ENCODE measurements at regions not wholly inside any gene's neighbourhood (a gene's known extent, or its start where the extent isn't known, plus 50 kb on each side); places are given as distances from the start of the nearest gene placed in this dataset.

- Histone ChIP-seq H3K9me3 (no peaks in the 10 kb centered on the region), H3K27ac (no peak overlapping the region), H3K4me1 (no peaks in the 10 kb centered on the region), H3K36me3 (no peaks in the 10 kb centered on the region), H3K27me3 (no peaks in the 10 kb centered on the region), H3K4me3 (no peak overlapping the region)
- 23% methylated on average over 2 of the region's 5 CpGs for WGBS (ENCODE audit: insufficient coverage, low coverage, low lambda C conversion rate, missing lambda C conversion rate)
- no peak for TF ChIP-seq POLR2A (IDR thresholded peaks at IDR 0.05)
- no peak for TF ChIP-seq CTCF (IDR thresholded peaks at IDR 0.05)
- intact Hi-C loops (cut with DNase I) = no loop called here
- ATAC-seq = no peak
- DNase-seq = no peak
These were observed 233.8 kb upstream of the SKOR2 start for GRCh38 chr18:47485221-47485797.

GRCh38 chr18:47484068-47484467 lies 232.6 kb upstream of the SKOR2 start:
- ATAC-seq = no peak
- intact Hi-C loops (cut with DNase I) = no loop called here
- TF ChIP-seq POLR2A (IDR thresholded peaks at IDR 0.05) = no peak
- TF ChIP-seq CTCF (IDR thresholded peaks at IDR 0.05) = no peak
- H3K9me3 ChIP-seq = no peaks in the 10 kb centered on the region
- no peak overlapping the region for H3K4me3 ChIP-seq
- H3K27me3 ChIP-seq = no peaks in the 10 kb centered on the region
- H3K4me1 ChIP-seq = no peaks in the 10 kb centered on the region
- WGBS (ENCODE audit: insufficient coverage, low coverage, low lambda C conversion rate, missing lambda C conversion rate) = 41% methylated on average over 2 of the region's 2 CpGs
- no peak for DNase-seq
- no peak overlapping the region for H3K27ac ChIP-seq
- H3K36me3 ChIP-seq = no peaks in the 10 kb centered on the region

- H3K27me3 ChIP-seq = no peaks in the 10 kb centered on the region
- ATAC-seq = no peak
- no peak overlapping the region for H3K27ac ChIP-seq
- TF ChIP-seq CTCF (IDR thresholded peaks at IDR 0.05) (no peak), POLR2A (IDR thresholded peaks at IDR 0.05) (no peak)
- intact Hi-C loops (cut with DNase I) = no loop called here
- no peak for DNase-seq
- H3K4me3 ChIP-seq = no peak overlapping the region
- H3K4me1 ChIP-seq = no peaks in the 10 kb centered on the region
- H3K36me3 ChIP-seq = no peaks in the 10 kb centered on the region
- WGBS (ENCODE audit: insufficient coverage, low coverage, low lambda C conversion rate, missing lambda C conversion rate) = 51% methylated on average over 3 of the region's 4 CpGs
- no peaks in the 10 kb centered on the region for H3K9me3 ChIP-seq
These were observed 228.7 kb upstream of the SKOR2 start for GRCh38 chr18:47480166-47480565.

- H3K36me3 ChIP-seq = no peaks in the 10 kb centered on the region
- no peak overlapping the region for H3K4me3 ChIP-seq
- intact Hi-C loops (cut with DNase I) = no loop called here
- H3K4me1 ChIP-seq = no peaks in the 10 kb centered on the region
- no peak overlapping the region for H3K27ac ChIP-seq
- DNase-seq (no peak), ATAC-seq (no peak)
- no peaks in the 10 kb centered on the region for H3K27me3 ChIP-seq
- H3K9me3 ChIP-seq = no peaks in the 10 kb centered on the region
- TF ChIP-seq CTCF (IDR thresholded peaks at IDR 0.05) (no peak), POLR2A (IDR thresholded peaks at IDR 0.05) (no peak)
- WGBS (ENCODE audit: insufficient coverage, low coverage, low lambda C conversion rate, missing lambda C conversion rate) = 56% methylated on average over 2 of the region's 2 CpGs
These were observed 220.3 kb upstream of the SKOR2 start for GRCh38 chr18:47471784-47472183.

GRCh38 chr18:47470941-47471340 lies 219.5 kb upstream of the SKOR2 start:
- DNase-seq = no peak
- no peaks in the 10 kb centered on the region for H3K4me1 ChIP-seq
- WGBS (ENCODE audit: insufficient coverage, low coverage, low lambda C conversion rate, missing lambda C conversion rate) = 67% methylated on average over 2 of the region's 2 CpGs
- no peaks in the 10 kb centered on the region for H3K27me3 ChIP-seq
- H3K9me3 ChIP-seq = no peaks in the 10 kb centered on the region
- H3K36me3 ChIP-seq = no peaks in the 10 kb centered on the region
- no peak overlapping the region for H3K27ac ChIP-seq
- no peak for ATAC-seq
- H3K4me3 ChIP-seq = no peak overlapping the region
- TF ChIP-seq POLR2A (IDR thresholded peaks at IDR 0.05) (no peak), CTCF (IDR thresholded peaks at IDR 0.05) (no peak)
- intact Hi-C loops (cut with DNase I) = no loop called here

Measured in right lobe of liver (tissue), 6 donors.